Liver (tissue), 8 donors: ENCODE measurements at regions not wholly inside any gene's neighbourhood (a gene's known extent, or its start where the extent isn't known, plus 50 kb on each side); places are given as distances from the start of the nearest gene placed in this dataset.

Source experiments
- DNase-seq: peaks from one replicate; pipeline ENCODE4 v3.0.0-alpha.2; 2017; ENCODE audit warnings: low spot score
- H3K27ac ChIP-seq, 2 donors: one replicate each; pipeline ENCODE4 v1.7.0; 2013; ENCODE audit warnings: inconsistent platforms in 2 of 2, low read length in 2 of 2, control low read depth in 1 of 2, low read depth in 1 of 2, mild to moderate bottlenecking in 1 of 2
- H3K27me3 ChIP-seq, 4 donors: one replicate each; pipeline versions ENCODE4 v1.6.1 to v1.7.0; 2013; ENCODE audit warnings: low read length in 3 of 4, inconsistent platforms in 1 of 4, mild to moderate bottlenecking in 1 of 4, moderate library complexity in 1 of 4; ENCODE audit not compliant: control insufficient read depth in 4 of 4, insufficient read depth in 4 of 4
- H3K36me3 ChIP-seq, 4 donors: one replicate each; pipeline versions ENCODE4 v1.6.1 to v1.7.0; 2013; ENCODE audit warnings: low read length in 3 of 4, mild to moderate bottlenecking in 3 of 4, low read depth in 1 of 4, moderate library complexity in 1 of 4; ENCODE audit not compliant: control insufficient read depth in 4 of 4, insufficient read depth in 3 of 4
- H3K4me1 ChIP-seq, 4 donors: one replicate each; pipeline versions ENCODE4 v1.6.1 to v1.7.0; 2013; ENCODE audit warnings: low read length in 3 of 4, mild to moderate bottlenecking in 3 of 4, moderate library complexity in 1 of 4; ENCODE audit not compliant: control insufficient read depth in 4 of 4, insufficient read depth in 4 of 4
- H3K4me3 ChIP-seq, 3 donors: one replicate each; pipeline versions ENCODE4 v1.6.1 to v1.7.0; 2013; ENCODE audit warnings: low read length in 3 of 3, control low read depth in 1 of 3, low read depth in 1 of 3, mild to moderate bottlenecking in 1 of 3
- H3K9ac ChIP-seq, 2 donors: one replicate each; pipeline ENCODE4 v1.7.0; 2013; ENCODE audit warnings: low read length in 2 of 2, mild to moderate bottlenecking in 2 of 2, moderate library complexity in 2 of 2, control low read depth in 1 of 2, low read depth in 1 of 2
- H3K9me3 ChIP-seq, 4 donors: one replicate each; pipeline versions ENCODE4 v1.6.1 to v1.7.0; 2013; ENCODE audit warnings: low read length in 3 of 4; ENCODE audit not compliant: control insufficient read depth in 4 of 4
- ATF3 ChIP-seq: IDR thresholded peaks from 2 replicates; pipeline ENCODE4 v1.6.1; 2016; ENCODE audit warnings: antibody characterized with exemption
- CTCF ChIP-seq: fragments of 150-350 bp; IDR thresholded peaks from 2 replicates; pipeline ENCODE4 v1.5.1; 2017; ENCODE audit warnings: improper control_type of control experiment, low read depth, low read length; ENCODE audit not compliant: missing input control
- EGR1 ChIP-seq, 2 donors: IDR thresholded peaks; 2 replicates each; pipeline ENCODE4 v1.6.1; 2016 to 2018; ENCODE audit warnings: antibody characterized with exemption in 2 of 2, low read depth in 2 of 2
- FOXA1 ChIP-seq: IDR thresholded peaks from 2 replicates; pipeline ENCODE4 v1.6.1; 2016; ENCODE audit warnings: antibody characterized with exemption
- FOXA2 ChIP-seq: IDR thresholded peaks from 2 replicates; pipeline ENCODE4 v1.6.1; 2016; ENCODE audit warnings: antibody characterized with exemption
- GABPA ChIP-seq, 2 donors: IDR thresholded peaks in 1 of 2; conservative IDR thresholded peaks in 1 of 2; 2 replicates each; pipeline ENCODE4 v1.6.1; 2016; ENCODE audit warnings: antibody characterized with exemption in 2 of 2, mild to moderate bottlenecking in 1 of 2, moderate library complexity in 1 of 2
- HNF4G ChIP-seq: IDR thresholded peaks from 2 replicates; pipeline ENCODE4 v1.6.1; 2016; ENCODE audit warnings: antibody characterized with exemption
- JUND ChIP-seq, 2 donors: IDR thresholded peaks; 2 replicates each; pipeline ENCODE4 v1.6.1; 2016; ENCODE audit warnings: antibody characterized with exemption in 2 of 2
- NR2F2 ChIP-seq: IDR thresholded peaks from 2 replicates; pipeline ENCODE4 v1.6.1; 2016; ENCODE audit warnings: antibody characterized with exemption
- REST ChIP-seq: IDR thresholded peaks from 2 replicates; pipeline ENCODE4 v1.6.1; 2016; ENCODE audit warnings: antibody characterized with exemption, mild to moderate bottlenecking
- RXRA ChIP-seq, 2 donors: IDR thresholded peaks; 2 replicates each; pipeline ENCODE4 v1.6.1; 2017 to 2018; ENCODE audit warnings: antibody characterized with exemption in 2 of 2, mild to moderate bottlenecking in 1 of 2
- SP1 ChIP-seq: IDR thresholded peaks from 2 replicates; pipeline ENCODE4 v1.6.1; 2018; ENCODE audit warnings: antibody characterized with exemption, mild to moderate bottlenecking
- TAF1 ChIP-seq: conservative IDR thresholded peaks from 2 replicates; pipeline ENCODE4 v1.6.1; 2016; ENCODE audit warnings: antibody characterized with exemption, mild to moderate bottlenecking
- YY1 ChIP-seq: IDR thresholded peaks from 2 replicates; pipeline ENCODE4 v1.6.1; 2016; ENCODE audit warnings: antibody characterized with exemption, mild to moderate bottlenecking
- ZBTB33 ChIP-seq: IDR thresholded peaks from 2 replicates; pipeline ENCODE4 v1.6.1; 2016; ENCODE audit warnings: antibody characterized with exemption
- WGBS: extraction: QIAGEN DNeasy Blood & Tissue Kit; methylation state at CpG from one replicate; pipeline ENCODE4 v1.1.7; 2013; 5-methylcytosine and 5-hydroxymethylcytosine counted together
- donor health status: healthy.
- donor health status: healthy.
- donor health status: healthy.
- donor health status: healthy.
- donor health status: healthy.

- no peak overlapping the region for H3K4me3 ChIP-seq
- DNase-seq = no peak
- TF ChIP-seq ATF3 = no peak
- no peak for TF ChIP-seq GABPA (IDR thresholded peaks at IDR 0.05 in 1 of 2, conservative IDR thresholded peaks at IDR 0.05 in 1 of 2)
- TF ChIP-seq YY1 = no peak
- no peak for TF ChIP-seq CTCF
- no peak for TF ChIP-seq FOXA1
- no peak for TF ChIP-seq FOXA2
- TF ChIP-seq TAF1 = no peak
- no peak for TF ChIP-seq JUND (IDR thresholded peaks at IDR 0.05)
- no peak for TF ChIP-seq EGR1 (IDR thresholded peaks at IDR 0.05; ENCODE audit: low read depth in 2 of 2)
- TF ChIP-seq REST = no peak
- no peak for TF ChIP-seq NR2F2
- TF ChIP-seq SP1 = no peak
- TF ChIP-seq ZBTB33 = no peak
- no peak for TF ChIP-seq HNF4G
- no peak for TF ChIP-seq RXRA (IDR thresholded peaks at IDR 0.05)
- WGBS = 76% methylated on average over 3 of the region's 3 CpGs
- no peaks in the 10 kb centered on the region for H3K9me3 ChIP-seq
- H3K9ac ChIP-seq = no peak overlapping the region
- H3K27ac ChIP-seq = no peak overlapping the region
- H3K36me3 ChIP-seq = no peaks in the 10 kb centered on the region
- H3K27me3 ChIP-seq = no peaks in the 10 kb centered on the region
- H3K4me1 ChIP-seq = no peaks in the 10 kb centered on the region
Measured at GRCh38 chr1:198455966-198456365, 84.5 kb downstream of the ATP6V1G3 start.

GRCh38 chr1:198449727-198450433, 90.6 kb downstream of the ATP6V1G3 start:
- 54% methylated on average over 3 of the region's 3 CpGs for WGBS
- DNase-seq = no peak
- Histone ChIP-seq H3K9me3 (no peaks in the 10 kb centered on the region), H3K4me3 (no peak overlapping the region), H3K4me1 (no peaks in the 10 kb centered on the region), H3K36me3 (no peaks in the 10 kb centered on the region), H3K27ac (no peak overlapping the region), H3K27me3 (no peaks in the 10 kb centered on the region), H3K9ac (no peak overlapping the region)
- no peak for TF ChIP-seq FOXA2
